ENCODE measurements at regions not wholly inside any gene's neighbourhood (a gene's known extent, or its start where the extent isn't known, plus 50 kb on each side); places are given as distances from the start of the nearest gene placed in this dataset.

DNA sequence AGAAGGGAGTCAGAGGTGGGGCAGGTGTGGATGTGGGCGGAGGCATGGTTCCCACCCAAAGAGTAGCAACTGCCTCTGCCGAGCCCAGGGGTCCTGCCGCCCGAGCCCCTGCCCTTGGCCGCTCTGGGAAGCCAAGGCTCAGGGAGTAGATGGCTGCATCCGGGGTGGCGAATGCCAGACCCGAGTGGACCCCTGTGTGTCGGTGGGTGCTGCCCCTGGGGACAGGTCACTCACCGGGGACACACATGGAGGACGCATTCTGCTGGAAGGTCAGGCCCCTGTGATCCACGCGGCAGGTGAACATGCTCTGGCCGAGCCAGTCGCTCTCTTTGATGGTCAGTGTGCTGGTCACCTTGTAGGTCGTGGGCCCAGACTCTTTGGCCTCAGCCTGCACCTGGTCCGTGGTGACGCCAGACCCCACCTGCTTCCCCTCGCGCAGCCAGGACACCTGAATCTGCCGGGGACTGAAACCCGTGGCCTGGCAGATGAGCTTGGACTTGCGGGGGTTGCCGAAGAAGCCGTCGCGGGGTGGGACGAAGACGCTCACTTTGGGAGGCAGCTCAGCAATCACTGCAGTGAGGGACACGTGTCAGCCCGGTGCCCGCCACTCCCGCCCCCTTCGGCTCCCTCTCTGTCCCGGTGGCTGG lies 329.0 kb downstream of the TMEM121 start:
- ATAC-seq (ENCODE audit: insufficient read depth, low FRiP score) (no peak), DNase-seq (no peak)
- Histone ChIP-seq H3K9me3 (ENCODE audit: control insufficient read depth in 4 of 4, insufficient read depth in 3 of 4, low read length in 3 of 4) (peaks cover 0 to 5% (median 2%) of the 10 kb centered on the region in 4 donors), H3K4me3 (no peak overlapping the region), H3K27me3 (ENCODE audit: control insufficient read depth in 3 of 3, insufficient read depth in 3 of 3, low read length in 2 of 3) (no peaks in the 10 kb centered on the region), H3K27ac (ENCODE audit: low read depth in 1 of 2, low read length in 1 of 2) (no peak overlapping the region), H3K36me3 (ENCODE audit: control insufficient read depth in 4 of 4, insufficient read depth in 4 of 4, low read length in 4 of 4) (no peaks in the 10 kb centered on the region), H3K9ac (ENCODE audit: insufficient read depth in 1 of 2, low read length in 2 of 2) (no peak overlapping the region), H3K4me1 (ENCODE audit: control insufficient read depth in 5 of 5, insufficient read depth in 5 of 5, low read length in 5 of 5) (no peaks in the 10 kb centered on the region)
- 89 to 90% methylated on average over 35 of the region's 35 CpGs for WGBS, 2 donors
- TF ChIP-seq, protein P1, sequence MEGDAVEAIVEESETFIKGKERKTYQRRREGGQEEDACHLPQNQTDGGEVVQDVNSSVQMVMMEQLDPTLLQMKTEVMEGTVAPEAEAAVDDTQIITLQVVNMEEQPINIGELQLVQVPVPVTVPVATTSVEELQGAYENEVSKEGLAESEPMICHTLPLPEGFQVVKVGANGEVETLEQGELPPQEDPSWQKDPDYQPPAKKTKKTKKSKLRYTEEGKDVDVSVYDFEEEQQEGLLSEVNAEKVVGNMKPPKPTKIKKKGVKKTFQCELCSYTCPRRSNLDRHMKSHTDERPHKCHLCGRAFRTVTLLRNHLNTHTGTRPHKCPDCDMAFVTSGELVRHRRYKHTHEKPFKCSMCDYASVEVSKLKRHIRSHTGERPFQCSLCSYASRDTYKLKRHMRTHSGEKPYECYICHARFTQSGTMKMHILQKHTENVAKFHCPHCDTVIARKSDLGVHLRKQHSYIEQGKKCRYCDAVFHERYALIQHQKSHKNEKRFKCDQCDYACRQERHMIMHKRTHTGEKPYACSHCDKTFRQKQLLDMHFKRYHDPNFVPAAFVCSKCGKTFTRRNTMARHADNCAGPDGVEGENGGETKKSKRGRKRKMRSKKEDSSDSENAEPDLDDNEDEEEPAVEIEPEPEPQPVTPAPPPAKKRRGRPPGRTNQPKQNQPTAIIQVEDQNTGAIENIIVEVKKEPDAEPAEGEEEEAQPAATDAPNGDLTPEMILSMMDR (IDR thresholded peaks at IDR 0.05; ENCODE audit: control extremely low read depth, extremely low read depth): no peak

DNA sequence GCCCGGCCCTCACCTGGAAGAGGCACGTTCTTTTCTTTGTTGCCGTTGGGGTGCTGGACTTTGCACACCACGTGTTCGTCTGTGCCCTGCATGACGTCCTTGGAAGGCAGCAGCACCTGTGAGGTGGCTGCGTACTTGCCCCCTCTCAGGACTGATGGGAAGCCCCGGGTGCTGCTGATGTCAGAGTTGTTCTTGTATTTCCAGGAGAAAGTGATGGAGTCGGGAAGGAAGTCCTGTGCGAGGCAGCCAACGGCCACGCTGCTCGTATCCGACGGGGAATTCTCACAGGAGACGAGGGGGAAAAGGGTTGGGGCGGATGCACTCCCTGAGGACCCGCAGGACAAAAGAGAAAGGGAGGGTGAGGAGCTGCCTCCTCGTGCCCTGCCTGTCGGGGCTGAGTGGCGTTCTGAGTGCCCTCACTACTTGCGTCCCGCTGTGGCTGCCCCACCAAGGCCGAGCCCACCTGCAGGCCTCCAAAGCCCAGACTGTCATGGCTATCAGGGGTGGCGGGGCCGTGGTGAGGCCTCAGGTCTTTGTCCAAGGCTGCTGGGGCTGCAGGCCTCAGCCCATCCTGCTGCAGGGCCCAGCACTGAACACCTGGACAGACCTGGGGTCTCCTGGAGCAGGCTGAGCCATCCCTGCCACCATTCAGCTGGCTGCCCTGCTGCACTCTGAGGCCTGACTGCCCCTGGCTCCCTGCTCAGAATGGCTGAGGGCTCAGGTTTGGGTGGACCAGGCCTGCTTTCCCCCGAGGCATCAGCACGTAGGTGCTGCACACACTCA lies 329.7 kb downstream of the TMEM121 start:
- TF ChIP-seq, protein P1 (IDR thresholded peaks at IDR 0.05; ENCODE audit: control extremely low read depth, extremely low read depth): no peak
- no peak overlapping the region for H3K4me3 ChIP-seq
- H3K9me3 ChIP-seq (ENCODE audit: control insufficient read depth in 4 of 4, insufficient read depth in 3 of 4, low read length in 3 of 4): peaks cover 0 to 5% (median 2%) of the 10 kb centered on the region in 4 donors
- ATAC-seq (ENCODE audit: insufficient read depth, low FRiP score) (no peak), DNase-seq (no peak)
- H3K27ac ChIP-seq (ENCODE audit: low read depth in 1 of 2, low read length in 1 of 2): no peak overlapping the region
- no peak overlapping the region for H3K9ac ChIP-seq (ENCODE audit: insufficient read depth in 1 of 2, low read length in 2 of 2)
- 82 to 83% methylated on average over 27 to 28 of the region's 28 CpGs for WGBS, 2 donors
- no peaks in the 10 kb centered on the region for H3K4me1 ChIP-seq (ENCODE audit: control insufficient read depth in 5 of 5, insufficient read depth in 5 of 5, low read length in 5 of 5)
- no peaks in the 10 kb centered on the region for H3K27me3 ChIP-seq (ENCODE audit: control insufficient read depth in 3 of 3, insufficient read depth in 3 of 3, low read length in 2 of 3)
- no peaks in the 10 kb centered on the region for H3K36me3 ChIP-seq (ENCODE audit: control insufficient read depth in 4 of 4, insufficient read depth in 4 of 4, low read length in 4 of 4)

DNA sequence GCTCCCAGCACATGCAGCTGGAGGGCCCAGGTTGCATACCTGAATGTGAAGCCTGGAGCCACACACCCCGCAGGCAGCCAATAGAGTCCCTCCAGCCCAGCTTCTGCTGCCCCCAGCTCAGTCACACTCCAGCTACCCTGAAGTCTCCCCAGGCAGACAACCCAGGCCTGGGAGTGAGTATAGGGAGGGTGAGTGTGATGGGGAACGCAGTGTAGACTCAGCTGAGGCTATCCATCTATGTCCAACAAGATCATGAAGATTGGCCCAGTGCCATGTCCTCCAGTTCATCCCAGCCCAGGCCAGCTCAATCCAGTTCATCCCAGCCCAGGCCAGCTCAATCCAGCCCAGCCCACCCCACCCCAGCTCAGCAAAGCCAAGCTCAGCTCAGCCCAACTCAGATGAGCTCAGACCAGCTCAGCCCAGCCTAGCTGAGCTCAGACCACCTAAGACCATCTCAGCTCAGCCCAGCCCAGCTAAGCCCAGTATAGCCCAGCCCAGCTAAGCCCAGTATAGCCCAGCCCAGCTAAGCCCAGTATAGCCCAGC lies 330.4 kb downstream of the TMEM121 start:
- H3K27me3 ChIP-seq (ENCODE audit: control insufficient read depth in 3 of 3, insufficient read depth in 3 of 3, low read length in 2 of 3): no peaks in the 10 kb centered on the region
- ATAC-seq (ENCODE audit: insufficient read depth, low FRiP score) (no peak), DNase-seq (no peak)
- TF ChIP-seq, protein P1 (IDR thresholded peaks at IDR 0.05; ENCODE audit: control extremely low read depth, extremely low read depth): no peak
- no peak overlapping the region for H3K9ac ChIP-seq (ENCODE audit: insufficient read depth in 1 of 2, low read length in 2 of 2)
- H3K4me3 ChIP-seq: no peak overlapping the region
- no peaks in the 10 kb centered on the region for H3K4me1 ChIP-seq (ENCODE audit: control insufficient read depth in 5 of 5, insufficient read depth in 5 of 5, low read length in 5 of 5)
- peaks cover 0 to 5% (median 2%) of the 10 kb centered on the region in 4 donors for H3K9me3 ChIP-seq (ENCODE audit: control insufficient read depth in 4 of 4, insufficient read depth in 3 of 4, low read length in 3 of 4)
- no peaks in the 10 kb centered on the region for H3K36me3 ChIP-seq (ENCODE audit: control insufficient read depth in 4 of 4, insufficient read depth in 4 of 4, low read length in 4 of 4)
- 81% methylated on average over 2 of the region's 2 CpGs for WGBS, 2 donors
- H3K27ac ChIP-seq (ENCODE audit: low read depth in 1 of 2, low read length in 1 of 2): no peak overlapping the region
